ENCODE measurements at regions not wholly inside any gene's neighbourhood (a gene's known extent, or its start where the extent isn't known, plus 50 kb on each side); places are given as distances from the start of the nearest gene placed in this dataset.

- H3K4me3 ChIP-seq (ENCODE audit: low read depth, low read length): no peak overlapping the region
- no peaks in the 10 kb centered on the region for H3K27me3 ChIP-seq (replicated peaks)
- DNase-seq: no peak
- no peaks in the 10 kb centered on the region for H3K36me3 ChIP-seq (replicated peaks)
- TF ChIP-seq CTCF (IDR thresholded peaks at IDR 0.05; ENCODE audit: low read depth, low read length, missing control alignments): no peak
- H3K27ac ChIP-seq: no peak overlapping the region
- in situ Hi-C loops (cut with HindIII; ENCODE audit: low pct_ligation_motif_present, low sequenced_read_pairs): no loop called here
Measured at GRCh38 chr4:114464726-114465272, 133.8 kb upstream of the UGT8 start.

GRCh38 chr4:114465766-114466165, 132.8 kb upstream of the UGT8 start:
- in situ Hi-C loops (cut with HindIII; ENCODE audit: low pct_ligation_motif_present, low sequenced_read_pairs): no loop called here
- no peaks in the 10 kb centered on the region for H3K36me3 ChIP-seq (replicated peaks)

GRCh38 chr4:114466299-114466698, 132.3 kb upstream of the UGT8 start:
- H3K4me3 ChIP-seq (ENCODE audit: low read depth, low read length): no peak overlapping the region
- no peaks in the 10 kb centered on the region for H3K27me3 ChIP-seq (replicated peaks)
- TF ChIP-seq CTCF (IDR thresholded peaks at IDR 0.05; ENCODE audit: low read depth, low read length, missing control alignments): no peak
- no peaks in the 10 kb centered on the region for H3K36me3 ChIP-seq (replicated peaks)
- no peak for DNase-seq
- in situ Hi-C loops (cut with HindIII; ENCODE audit: low pct_ligation_motif_present, low sequenced_read_pairs): no loop called here
- H3K27ac ChIP-seq: no peak overlapping the region

More at GRCh38 chr4:114465766-114466165, 132.8 kb upstream of the UGT8 start:
- H3K27me3 ChIP-seq (replicated peaks): no peaks in the 10 kb centered on the region
- TF ChIP-seq CTCF (IDR thresholded peaks at IDR 0.05; ENCODE audit: low read depth, low read length, missing control alignments): no peak
- H3K27ac ChIP-seq: no peak overlapping the region
- no peak overlapping the region for H3K4me3 ChIP-seq (ENCODE audit: low read depth, low read length)
- no peak for DNase-seq

GRCh38 chr4:114472269-114473032, 126.2 kb upstream of the UGT8 start:
- TF ChIP-seq CTCF (IDR thresholded peaks at IDR 0.05; ENCODE audit: low read depth, low read length, missing control alignments): no peak
- Histone ChIP-seq H3K4me3 (ENCODE audit: low read depth, low read length) (no peak overlapping the region), H3K27me3 (replicated peaks) (no peaks in the 10 kb centered on the region), H3K27ac (no peak overlapping the region), H3K36me3 (replicated peaks) (no peaks in the 10 kb centered on the region)
- in situ Hi-C loops (cut with HindIII; ENCODE audit: low pct_ligation_motif_present, low sequenced_read_pairs): no loop called here
- no peak for DNase-seq

- Histone ChIP-seq H3K36me3 (replicated peaks) (no peaks in the 10 kb centered on the region), H3K27me3 (replicated peaks) (no peaks in the 10 kb centered on the region), H3K27ac (no peak overlapping the region), H3K4me3 (ENCODE audit: low read depth, low read length) (no peak overlapping the region)
- no peak for TF ChIP-seq CTCF (IDR thresholded peaks at IDR 0.05; ENCODE audit: low read depth, low read length, missing control alignments)
- in situ Hi-C loops (cut with HindIII; ENCODE audit: low pct_ligation_motif_present, low sequenced_read_pairs): no loop called here
- DNase-seq: peak; percentile 0
Measured at GRCh38 chr4:114474188-114474800, 124.3 kb upstream of the UGT8 start.
